NCI-H460 (cell line): ENCODE measurements at regions not wholly inside any gene's neighbourhood (a gene's known extent, or its start where the extent isn't known, plus 50 kb on each side); places are given as distances from the start of the nearest gene placed in this dataset.
"Not testable (repeated sequence)": the region's sequence is repeated elsewhere in the genome, so short reads cannot be mapped to it uniquely, and the experiment has no call there.

Experiments
- DNase-seq: peaks from one replicate; pipeline ENCODE4 v3.0.0-alpha.2; 2016; ENCODE audit warnings: low read depth; ENCODE audit errors: extremely low read depth

GRCh38 chr10:120109725-120110124 is 217.2 kb downstream of the SEC23IP start:
- not testable (repeated sequence) for DNase-seq

- DNase-seq, result no peak
Observed at GRCh38 chr10:120110196-120110595, 217.7 kb downstream of the SEC23IP start.

DNA sequence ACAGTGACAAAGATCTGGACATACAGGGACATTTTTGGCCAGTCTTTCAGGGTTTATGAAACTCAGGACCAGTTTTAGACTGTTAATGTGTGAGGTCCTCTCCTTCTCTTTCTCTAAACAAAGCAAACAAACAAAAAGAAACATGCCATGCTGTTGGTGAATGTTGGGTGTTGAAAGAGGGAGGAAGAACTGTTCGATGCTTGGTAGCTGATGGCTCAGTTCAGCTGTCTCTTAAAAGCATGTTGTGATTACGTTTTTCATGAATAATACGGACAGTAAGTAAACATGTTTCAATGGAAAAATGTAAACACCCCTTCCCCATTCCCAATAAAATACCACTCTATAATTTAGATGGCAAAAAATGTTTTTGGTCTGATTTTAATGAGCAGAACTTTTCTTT is 219.1 kb downstream of the SEC23IP start:
- DNase-seq, result no peak

- DNase-seq, result no peak
Observed at GRCh38 chr10:120112809-120113208, 220.3 kb downstream of the SEC23IP start.

DNA sequence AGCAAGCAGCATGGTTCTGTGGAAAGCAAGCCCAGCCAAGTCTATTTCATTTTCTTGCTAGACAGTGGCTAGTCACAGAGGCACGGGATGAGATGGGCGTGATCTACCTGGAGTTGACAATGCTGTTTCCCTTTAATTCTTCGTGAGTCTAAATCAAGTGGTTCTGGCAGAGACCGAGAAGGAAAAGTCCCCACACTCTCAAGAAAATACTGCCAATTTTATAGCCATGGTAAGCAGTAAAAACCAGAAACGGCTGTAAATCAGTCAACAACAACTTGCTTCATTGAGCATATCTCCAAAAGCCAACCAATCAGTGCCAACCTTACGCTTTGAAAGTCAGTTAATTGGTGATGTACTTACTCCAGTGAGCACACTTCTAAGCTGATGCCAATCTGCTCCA is 223.4 kb downstream of the SEC23IP start:
- DNase-seq, result no peak

DNA sequence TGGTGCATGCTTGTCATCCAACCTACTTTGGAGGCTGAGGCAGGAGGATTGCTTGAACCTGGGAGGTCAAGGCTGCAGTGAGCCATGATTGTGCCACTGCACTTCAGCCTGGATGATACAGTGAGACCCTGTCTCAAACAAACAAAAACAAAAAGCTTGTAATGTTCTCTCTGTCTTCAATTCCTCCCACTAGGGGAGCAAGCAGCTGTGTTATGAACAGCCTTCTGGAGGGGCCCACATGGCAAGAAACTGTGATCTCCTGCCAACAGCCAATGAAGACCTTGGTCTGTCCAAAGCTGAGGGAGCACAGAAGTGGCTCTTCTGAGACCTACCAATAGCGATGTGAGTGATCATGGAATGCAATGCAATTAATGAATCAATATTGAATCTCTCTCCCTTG is 229.2 kb downstream of the SEC23IP start:
- no peak for DNase-seq

- DNase-seq, result peak; percentile 18
Observed at GRCh38 chr10:120131183-120131582, 238.7 kb downstream of the SEC23IP start.

DNA sequence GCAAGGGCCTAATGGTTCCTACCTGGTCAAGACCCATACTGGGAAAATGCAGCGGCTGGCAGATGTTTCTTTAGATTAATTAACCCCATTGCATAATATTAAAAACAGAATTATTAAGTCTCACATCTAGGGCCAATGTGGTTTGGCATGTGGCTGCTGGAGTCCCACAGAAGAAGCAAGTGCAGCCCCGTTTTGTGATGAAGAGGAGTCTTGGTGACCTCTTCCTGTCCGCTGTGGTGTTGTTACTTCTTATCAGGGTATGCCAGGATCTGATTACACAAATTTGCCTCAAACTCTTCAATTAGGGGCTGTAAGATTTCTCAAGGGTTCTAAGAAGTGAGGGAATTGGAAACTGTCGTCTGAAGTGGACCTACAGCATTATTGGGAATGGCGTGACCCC is 240.3 kb downstream of the SEC23IP start:
- no peak for DNase-seq

DNA sequence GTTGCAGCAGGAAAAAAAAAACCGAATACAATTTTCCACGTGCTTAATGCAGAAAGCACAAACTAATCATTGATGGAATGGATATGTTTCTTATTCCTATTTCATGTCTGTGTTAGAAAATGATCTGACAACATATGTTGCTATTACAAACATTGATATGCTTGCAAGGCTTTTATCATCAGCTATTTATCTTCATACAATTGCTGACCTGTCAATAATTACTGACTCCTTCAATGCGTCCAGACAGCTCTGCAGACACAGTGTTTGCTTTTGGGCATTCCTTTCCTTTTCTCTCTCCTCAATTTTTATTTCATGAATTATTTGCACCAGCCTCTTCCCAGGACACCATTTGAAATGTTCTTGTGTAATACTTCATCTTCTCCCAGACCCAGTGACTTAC is 246.2 kb downstream of the SEC23IP start:
- DNase-seq, result no peak

GRCh38 chr10:120145107-120145506 is 252.6 kb downstream of the SEC23IP start:
- DNase-seq, result no peak

DNA sequence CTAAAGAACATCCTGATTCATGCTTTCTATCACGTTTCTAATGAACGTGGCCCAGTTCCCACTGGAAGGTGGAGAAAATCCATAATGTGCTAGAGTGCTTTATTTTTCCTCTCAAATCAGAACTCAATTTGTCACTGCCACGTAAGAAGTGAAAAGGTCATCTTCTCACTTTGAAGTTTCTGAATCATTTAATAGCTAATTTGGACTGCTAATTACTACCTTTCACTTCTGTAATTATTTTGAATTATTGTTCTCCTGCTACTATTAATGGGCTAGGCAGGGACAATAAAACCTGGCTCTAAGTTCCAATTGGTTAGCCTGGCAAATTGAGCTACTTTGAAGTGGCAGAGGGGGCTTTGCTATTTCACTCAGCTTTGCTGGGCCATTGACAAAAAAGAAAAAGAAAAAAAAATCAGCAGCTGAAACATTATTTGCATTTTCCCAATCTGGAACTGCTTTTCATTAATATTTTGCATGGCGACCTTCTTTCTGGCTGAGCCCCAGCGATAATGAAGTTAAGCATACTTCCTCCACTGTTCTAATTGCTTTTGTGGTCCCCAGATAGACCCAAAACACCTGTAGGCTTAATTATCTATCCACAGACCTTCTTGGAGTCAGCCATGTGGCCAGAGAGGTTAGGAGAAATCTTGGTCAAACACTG is 264.2 kb downstream of the SEC23IP start:
- no peak for DNase-seq

GRCh38 chr10:120161111-120161510 is 268.6 kb downstream of the SEC23IP start:
- no peak for DNase-seq

DNA sequence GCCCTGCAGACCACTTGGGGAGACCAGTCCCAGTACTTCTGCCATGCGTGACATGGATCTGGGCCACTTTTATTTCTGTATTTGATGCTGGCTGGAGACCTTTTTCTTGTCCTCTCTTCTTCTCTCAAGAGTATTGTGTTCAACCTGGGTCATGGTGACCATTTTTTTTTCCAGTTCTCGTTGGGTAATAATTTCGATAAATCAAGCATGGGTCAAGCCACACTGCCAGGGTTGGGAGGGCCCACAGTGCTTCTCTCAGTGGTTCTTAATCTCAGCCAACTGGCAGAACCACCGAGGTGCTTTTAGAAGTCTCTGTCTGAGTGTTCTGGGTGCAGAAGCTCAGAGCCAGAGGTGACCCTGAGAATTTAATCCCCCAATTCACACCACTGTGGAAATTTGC is 269.9 kb downstream of the SEC23IP start:
- DNase-seq, result no peak

- no peak for DNase-seq
Observed at GRCh38 chr10:120172356-120172755, 279.8 kb downstream of the SEC23IP start.

GRCh38 chr10:120174491-120174890 is 282.0 kb downstream of the SEC23IP start:
- DNase-seq, result no peak

DNA sequence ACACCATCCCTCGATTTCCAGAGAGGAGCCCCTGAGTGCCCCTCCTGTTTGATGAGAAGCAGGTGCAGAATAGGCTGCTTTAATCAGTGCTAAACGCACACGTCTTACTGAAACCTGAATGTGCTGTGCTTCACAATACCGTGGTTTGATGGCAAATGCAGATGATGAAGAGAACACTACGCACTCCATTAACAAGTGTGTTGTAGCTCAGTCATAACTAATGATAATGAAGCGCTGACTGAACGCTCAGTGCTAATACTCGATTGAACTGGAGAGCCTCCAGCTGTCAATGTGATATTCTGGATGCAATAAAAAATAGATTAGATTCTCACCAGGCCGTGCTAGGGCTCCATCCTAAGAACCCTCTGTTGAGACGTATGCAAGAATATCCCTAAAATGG is 279.7 kb upstream of the PLPP4 start:
- no peak for DNase-seq

- DNase-seq, result no peak
Observed at GRCh38 chr10:120180160-120180559, 276.9 kb upstream of the PLPP4 start.

- no peak for DNase-seq
Observed at GRCh38 chr10:120181154-120181553, 275.9 kb upstream of the PLPP4 start.

- no peak for DNase-seq
Observed at GRCh38 chr10:120182431-120182830, 274.6 kb upstream of the PLPP4 start.

DNA sequence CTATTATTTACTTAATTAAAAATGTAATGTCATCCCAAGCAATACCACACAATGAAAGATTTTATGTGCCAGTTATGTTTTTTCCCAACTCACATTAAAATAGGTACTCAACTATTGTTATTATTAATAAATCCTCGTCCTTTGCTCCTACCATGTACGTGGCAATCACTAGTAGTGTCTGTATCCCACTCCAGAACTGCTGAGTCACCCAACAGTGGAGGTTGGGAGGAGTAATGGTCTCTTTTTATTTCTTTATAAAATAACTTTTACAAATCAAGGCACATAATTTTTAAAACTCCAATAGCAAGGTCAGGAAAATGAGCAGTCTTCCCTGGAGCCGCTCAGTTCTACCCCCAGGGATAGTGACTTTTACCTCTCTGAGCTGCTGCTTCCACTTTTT is 273.5 kb upstream of the PLPP4 start:
- DNase-seq, result peak; percentile 7

GRCh38 chr10:120184547-120185337 is 272.3 kb upstream of the PLPP4 start:
- no peak for DNase-seq

- DNase-seq, result no peak
Observed at GRCh38 chr10:120186506-120186905, 270.5 kb upstream of the PLPP4 start.
